D721Med (cell line): ENCODE measurements at regions not wholly inside any gene's neighbourhood (a gene's known extent, or its start where the extent isn't known, plus 50 kb on each side); places are given as distances from the start of the nearest gene placed in this dataset.
A peak's percentile ranks its signal among the peaks of the same experiment; 100 is the strongest.

Experiments used
- DNase-seq: peaks from one replicate; pipeline ENCODE4 v3.0.0; 2011; ENCODE audit warnings: low spot score; ENCODE audit not compliant: insufficient read length
- FAIRE-seq: peaks from 2 replicates; lab custom pipeline; 2011; peaks lifted over from hg19 to GRCh38; lab: Jason Lieb, UNC
- CTCF ChIP-seq: IDR thresholded peaks from 2 replicates; pipeline ENCODE4 v1.5.1; 2012; ENCODE audit warnings: mild to moderate bottlenecking, control low read depth; ENCODE audit not compliant: insufficient read depth; ENCODE audit errors: missing control alignments

DNA sequence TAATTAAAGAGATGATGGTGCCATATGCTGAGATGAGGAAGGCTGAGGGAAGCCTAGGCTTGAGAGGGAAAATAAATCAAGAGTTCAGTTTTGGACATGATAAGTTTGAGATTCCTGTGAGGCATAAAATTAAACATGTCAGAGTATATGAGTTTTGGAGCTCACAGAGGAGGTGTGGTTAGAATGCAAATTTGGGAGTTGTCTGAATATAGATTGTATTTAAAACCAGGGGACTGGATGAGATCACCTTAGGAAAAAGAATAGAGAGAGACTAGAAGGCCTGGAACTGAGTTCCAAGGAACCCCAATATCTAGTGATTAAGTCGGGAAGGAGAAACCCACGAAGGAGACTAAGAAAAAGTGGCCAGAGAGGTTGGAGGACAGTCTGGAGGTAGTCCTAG, 65.5 kb downstream of the FRMPD3 start:
- no peak for FAIRE-seq
- TF ChIP-seq CTCF, result no peak

GRCh38 chrX:107521877-107522586, 72.6 kb downstream of the FRMPD3 start:
- FAIRE-seq, result no peak
- DNase-seq, result no peak
- no peak for TF ChIP-seq CTCF

More for the DNA sequence above, 65.5 kb downstream of the FRMPD3 start:
- no peak for DNase-seq

DNA sequence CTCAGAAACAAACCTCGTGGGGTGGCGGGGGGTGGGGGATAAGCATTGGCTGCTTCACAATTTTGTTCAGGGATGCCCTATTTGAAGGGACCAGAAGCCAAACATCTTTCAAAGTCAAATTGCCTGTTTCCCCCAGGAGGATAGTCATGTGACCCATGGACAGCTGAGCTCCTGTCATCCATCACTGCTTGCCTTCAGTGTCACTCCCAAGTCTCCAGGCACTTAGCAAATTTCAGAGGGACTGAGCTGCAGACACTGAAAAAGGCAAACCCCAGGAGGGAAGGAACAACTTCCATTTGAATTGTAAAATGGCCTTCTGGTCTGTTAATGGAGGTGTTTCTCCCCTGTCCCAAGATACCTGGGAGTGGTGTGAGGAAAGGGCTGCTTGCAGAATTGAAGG, 73.4 kb downstream of the FRMPD3 start:
- FAIRE-seq, result no peak
- DNase-seq, result no peak
- TF ChIP-seq CTCF, result no peak

DNA sequence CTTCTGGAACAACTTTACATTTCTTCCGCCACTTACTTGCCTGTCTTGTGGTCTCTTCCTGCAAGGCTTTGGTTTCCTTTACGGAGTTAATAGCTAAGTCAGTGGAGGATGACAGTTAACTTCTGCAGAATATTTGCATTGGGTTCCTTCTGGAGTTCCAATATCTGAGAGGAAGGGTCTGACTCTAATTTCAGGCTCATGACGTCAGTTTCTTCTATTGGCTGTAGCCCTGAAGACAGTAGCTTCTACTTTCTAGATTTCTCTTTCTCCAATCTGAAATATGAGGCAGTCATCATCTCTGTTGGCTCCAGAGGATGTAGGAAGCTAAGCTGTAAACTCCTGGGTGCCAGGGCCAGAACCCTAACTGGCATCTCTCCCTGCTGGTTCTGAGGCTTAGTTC, 76.7 kb downstream of the FRMPD3 start:
- FAIRE-seq (no peak), DNase-seq (no peak)
- TF ChIP-seq CTCF, result no peak

- TF ChIP-seq CTCF, result no peak
- DNase-seq (no peak), FAIRE-seq (no peak)
Measured at GRCh38 chrX:107530141-107530540, 80.7 kb downstream of the FRMPD3 start.

DNA sequence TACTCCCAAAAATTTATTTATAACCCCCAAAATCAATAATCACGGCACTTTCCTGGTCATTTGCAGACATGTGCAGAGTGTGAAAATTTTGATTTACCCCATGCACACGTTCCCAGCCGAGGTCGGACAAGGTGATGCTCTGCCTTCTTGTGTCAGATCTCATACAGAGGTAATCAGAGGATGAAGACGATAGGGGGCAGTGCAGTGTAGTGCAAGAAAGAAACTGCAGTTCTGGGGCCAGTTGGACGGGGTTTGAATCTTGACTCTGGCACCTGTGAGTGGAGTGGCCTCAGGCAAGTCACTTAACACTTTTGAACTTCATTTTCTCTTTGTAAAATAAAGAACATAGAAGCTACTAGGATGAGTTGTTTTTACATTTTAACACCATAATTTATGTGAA, 88.4 kb downstream of the FRMPD3 start:
- no peak for FAIRE-seq
- no peak for DNase-seq
- peak; percentile 45 for TF ChIP-seq CTCF

GRCh38 chrX:107541244-107541643, 87.1 kb upstream of the PRPS1 start:
- no peak for TF ChIP-seq CTCF
- FAIRE-seq (no peak), DNase-seq (no peak)
